GM06990 (cell line): ENCODE measurements at regions not wholly inside any gene's neighbourhood (a gene's known extent, or its start where the extent isn't known, plus 50 kb on each side); places are given as distances from the start of the nearest gene placed in this dataset.

Experiments used
- DNase-seq: peaks from one replicate; pipeline ENCODE4 v3.0.0-alpha.2; 2011; ENCODE audit not compliant: insufficient read length; ENCODE audit errors: extremely low read depth
- H3K27me3 ChIP-seq: replicated peaks from 2 replicates; pipeline ENCODE4 v1.6.0; 2011; ENCODE audit warnings: low read length; ENCODE audit not compliant: control insufficient read depth, insufficient read depth
- H3K36me3 ChIP-seq: 2 replicates; pipeline ENCODE4 v1.5.1; 2011; ENCODE audit warnings: low read length; ENCODE audit not compliant: control insufficient read depth, insufficient read depth
- H3K4me3 ChIP-seq: replicated peaks from 2 replicates; pipeline ENCODE4 v1.5.1; 2011; ENCODE audit warnings: low read depth, mild to moderate bottlenecking, control low read depth, low read length
- CTCF ChIP-seq: IDR thresholded peaks from 2 replicates; pipeline ENCODE4 v1.5.1; 2011; ENCODE audit warnings: low read length, control low read depth, mild to moderate bottlenecking, inconsistent platforms; ENCODE audit not compliant: insufficient read depth, poor library complexity, severe bottlenecking

- Histone ChIP-seq H3K4me3 (no peak overlapping the region), H3K36me3 (no peaks in the 10 kb centered on the region), H3K27me3 (no peaks in the 10 kb centered on the region)
- no peak for DNase-seq
- TF ChIP-seq CTCF, result no peak
These were observed 398.8 kb upstream of the IGFBP3 start for GRCh38 chr7:46319841-46320240.

- no peaks in the 10 kb centered on the region for H3K27me3 ChIP-seq
- no peak for DNase-seq
- no peak overlapping the region for H3K4me3 ChIP-seq
- TF ChIP-seq CTCF, result no peak
- no peaks in the 10 kb centered on the region for H3K36me3 ChIP-seq
These were observed 397.2 kb upstream of the IGFBP3 start for GRCh38 chr7:46318276-46318675.

GRCh38 chr7:46317256-46317655 lies 396.2 kb upstream of the IGFBP3 start:
- Histone ChIP-seq H3K36me3 (no peaks in the 10 kb centered on the region), H3K4me3 (no peak overlapping the region), H3K27me3 (no peaks in the 10 kb centered on the region)
- DNase-seq, result no peak
- no peak for TF ChIP-seq CTCF

- Histone ChIP-seq H3K27me3 (no peaks in the 10 kb centered on the region), H3K36me3 (no peaks in the 10 kb centered on the region), H3K4me3 (no peak overlapping the region)
- no peak for TF ChIP-seq CTCF
- DNase-seq, result no peak
These were observed 394.8 kb upstream of the IGFBP3 start for GRCh38 chr7:46315891-46316290.

- no peak for TF ChIP-seq CTCF
- Histone ChIP-seq H3K36me3 (no peaks in the 10 kb centered on the region), H3K27me3 (no peaks in the 10 kb centered on the region), H3K4me3 (no peak overlapping the region)
- no peak for DNase-seq
These were observed 380.6 kb upstream of the IGFBP3 start for GRCh38 chr7:46301677-46302076.

GRCh38 chr7:46297515-46297914 lies 376.4 kb upstream of the IGFBP3 start:
- DNase-seq, result no peak
- H3K4me3 ChIP-seq, result no peak overlapping the region
- no peak for TF ChIP-seq CTCF
- no peaks in the 10 kb centered on the region for H3K36me3 ChIP-seq
- no peaks in the 10 kb centered on the region for H3K27me3 ChIP-seq
